ENCODE measurements at regions not wholly inside any gene's neighbourhood (a gene's known extent, or its start where the extent isn't known, plus 50 kb on each side); places are given as distances from the start of the nearest gene placed in this dataset.

DNA sequence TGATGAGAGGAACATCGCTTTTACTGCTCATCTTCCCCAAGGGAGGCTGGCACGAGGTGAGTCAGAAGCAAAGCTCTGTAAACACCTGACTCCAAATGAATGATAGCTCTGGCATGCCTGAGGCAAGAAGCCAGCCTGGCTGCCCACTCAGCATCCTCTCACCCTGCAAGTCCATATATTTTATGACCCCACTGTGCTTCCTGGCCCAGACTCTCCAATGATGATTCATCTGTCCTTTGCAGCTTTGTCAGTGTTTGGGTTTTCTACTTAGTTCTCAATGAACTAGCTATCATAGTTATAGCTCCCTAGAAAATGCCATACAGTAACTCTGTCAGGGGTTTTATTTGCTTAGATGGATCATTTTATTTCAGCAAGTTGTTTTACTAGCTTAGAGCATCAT is 52.1 kb upstream of the FSTL4 start:
- Histone ChIP-seq H3K4me3 (replicated peaks; ENCODE audit: insufficient read depth, low read length) (no peak overlapping the region), H3K27ac (replicated peaks) (no peak overlapping the region), H3K27me3 (ENCODE audit: insufficient read depth, poor library complexity, severe bottlenecking) (no peaks in the 10 kb centered on the region)
- no peak for TF ChIP-seq SPI1 (IDR thresholded peaks at IDR 0.05; ENCODE audit: borderline replicate concordance, low read depth)
- TF ChIP-seq, protein P1, sequence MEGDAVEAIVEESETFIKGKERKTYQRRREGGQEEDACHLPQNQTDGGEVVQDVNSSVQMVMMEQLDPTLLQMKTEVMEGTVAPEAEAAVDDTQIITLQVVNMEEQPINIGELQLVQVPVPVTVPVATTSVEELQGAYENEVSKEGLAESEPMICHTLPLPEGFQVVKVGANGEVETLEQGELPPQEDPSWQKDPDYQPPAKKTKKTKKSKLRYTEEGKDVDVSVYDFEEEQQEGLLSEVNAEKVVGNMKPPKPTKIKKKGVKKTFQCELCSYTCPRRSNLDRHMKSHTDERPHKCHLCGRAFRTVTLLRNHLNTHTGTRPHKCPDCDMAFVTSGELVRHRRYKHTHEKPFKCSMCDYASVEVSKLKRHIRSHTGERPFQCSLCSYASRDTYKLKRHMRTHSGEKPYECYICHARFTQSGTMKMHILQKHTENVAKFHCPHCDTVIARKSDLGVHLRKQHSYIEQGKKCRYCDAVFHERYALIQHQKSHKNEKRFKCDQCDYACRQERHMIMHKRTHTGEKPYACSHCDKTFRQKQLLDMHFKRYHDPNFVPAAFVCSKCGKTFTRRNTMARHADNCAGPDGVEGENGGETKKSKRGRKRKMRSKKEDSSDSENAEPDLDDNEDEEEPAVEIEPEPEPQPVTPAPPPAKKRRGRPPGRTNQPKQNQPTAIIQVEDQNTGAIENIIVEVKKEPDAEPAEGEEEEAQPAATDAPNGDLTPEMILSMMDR (IDR thresholded peaks at IDR 0.05; ENCODE audit: insufficient read depth, low read length): no peak
- DNase-seq (ENCODE audit: low read depth in 1 of 2, low spot score in 1 of 2): no peak

DNA sequence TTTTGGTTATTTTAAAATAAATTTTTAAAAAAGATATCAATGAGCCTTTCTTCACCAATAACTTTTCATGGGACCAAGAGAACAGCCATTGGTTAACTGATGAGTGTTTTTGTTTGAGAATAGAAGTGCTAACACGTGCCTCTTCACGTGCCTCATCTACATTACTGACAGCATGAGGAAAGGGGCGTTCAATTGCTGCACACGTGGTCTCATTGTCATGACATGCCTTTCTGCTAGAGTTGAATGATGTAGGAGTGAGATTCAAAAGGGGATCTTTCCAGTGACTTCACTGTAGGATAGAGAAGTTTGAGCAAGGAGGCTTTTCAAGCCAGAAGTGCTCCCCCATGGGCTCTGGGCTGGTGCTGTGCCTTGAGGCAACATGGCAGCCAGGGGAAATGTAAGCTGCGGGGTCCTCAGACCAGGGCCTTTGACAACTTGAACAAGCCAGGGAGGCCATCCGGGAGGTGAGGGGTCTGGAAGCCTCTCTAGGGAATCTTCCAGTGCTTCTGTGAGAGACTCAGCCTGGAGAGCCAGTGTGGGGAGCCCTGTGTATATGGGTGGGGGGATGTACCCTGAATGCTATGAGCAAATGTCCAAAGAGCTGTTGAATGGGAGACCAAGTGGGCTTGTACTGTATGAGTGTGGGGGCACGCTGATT is 51.2 kb upstream of the FSTL4 start:
- no peak for DNase-seq (ENCODE audit: low read depth in 1 of 2, low spot score in 1 of 2)
- no peaks in the 10 kb centered on the region for H3K27me3 ChIP-seq (ENCODE audit: insufficient read depth, poor library complexity, severe bottlenecking)
- TF ChIP-seq POLR2AphosphoS5 (IDR thresholded peaks at IDR 0.05; ENCODE audit: low read depth) (no peak), SPI1 (IDR thresholded peaks at IDR 0.05; ENCODE audit: borderline replicate concordance, low read depth) (no peak), GABPA (IDR thresholded peaks at IDR 0.05; ENCODE audit: low read depth) (no peak)
- TF ChIP-seq, protein P2, sequence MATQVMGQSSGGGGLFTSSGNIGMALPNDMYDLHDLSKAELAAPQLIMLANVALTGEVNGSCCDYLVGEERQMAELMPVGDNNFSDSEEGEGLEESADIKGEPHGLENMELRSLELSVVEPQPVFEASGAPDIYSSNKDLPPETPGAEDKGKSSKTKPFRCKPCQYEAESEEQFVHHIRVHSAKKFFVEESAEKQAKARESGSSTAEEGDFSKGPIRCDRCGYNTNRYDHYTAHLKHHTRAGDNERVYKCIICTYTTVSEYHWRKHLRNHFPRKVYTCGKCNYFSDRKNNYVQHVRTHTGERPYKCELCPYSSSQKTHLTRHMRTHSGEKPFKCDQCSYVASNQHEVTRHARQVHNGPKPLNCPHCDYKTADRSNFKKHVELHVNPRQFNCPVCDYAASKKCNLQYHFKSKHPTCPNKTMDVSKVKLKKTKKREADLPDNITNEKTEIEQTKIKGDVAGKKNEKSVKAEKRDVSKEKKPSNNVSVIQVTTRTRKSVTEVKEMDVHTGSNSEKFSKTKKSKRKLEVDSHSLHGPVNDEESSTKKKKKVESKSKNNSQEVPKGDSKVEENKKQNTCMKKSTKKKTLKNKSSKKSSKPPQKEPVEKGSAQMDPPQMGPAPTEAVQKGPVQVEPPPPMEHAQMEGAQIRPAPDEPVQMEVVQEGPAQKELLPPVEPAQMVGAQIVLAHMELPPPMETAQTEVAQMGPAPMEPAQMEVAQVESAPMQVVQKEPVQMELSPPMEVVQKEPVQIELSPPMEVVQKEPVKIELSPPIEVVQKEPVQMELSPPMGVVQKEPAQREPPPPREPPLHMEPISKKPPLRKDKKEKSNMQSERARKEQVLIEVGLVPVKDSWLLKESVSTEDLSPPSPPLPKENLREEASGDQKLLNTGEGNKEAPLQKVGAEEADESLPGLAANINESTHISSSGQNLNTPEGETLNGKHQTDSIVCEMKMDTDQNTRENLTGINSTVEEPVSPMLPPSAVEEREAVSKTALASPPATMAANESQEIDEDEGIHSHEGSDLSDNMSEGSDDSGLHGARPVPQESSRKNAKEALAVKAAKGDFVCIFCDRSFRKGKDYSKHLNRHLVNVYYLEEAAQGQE (IDR thresholded peaks at IDR 0.05; ENCODE audit: insufficient replicate concordance, low read depth): no peak
- TF ChIP-seq, protein P1 (IDR thresholded peaks at IDR 0.05; ENCODE audit: insufficient read depth, low read length): no peak
- H3K27ac ChIP-seq (replicated peaks): no peak overlapping the region
- no peak overlapping the region for H3K4me3 ChIP-seq (replicated peaks; ENCODE audit: insufficient read depth, low read length)

DNA sequence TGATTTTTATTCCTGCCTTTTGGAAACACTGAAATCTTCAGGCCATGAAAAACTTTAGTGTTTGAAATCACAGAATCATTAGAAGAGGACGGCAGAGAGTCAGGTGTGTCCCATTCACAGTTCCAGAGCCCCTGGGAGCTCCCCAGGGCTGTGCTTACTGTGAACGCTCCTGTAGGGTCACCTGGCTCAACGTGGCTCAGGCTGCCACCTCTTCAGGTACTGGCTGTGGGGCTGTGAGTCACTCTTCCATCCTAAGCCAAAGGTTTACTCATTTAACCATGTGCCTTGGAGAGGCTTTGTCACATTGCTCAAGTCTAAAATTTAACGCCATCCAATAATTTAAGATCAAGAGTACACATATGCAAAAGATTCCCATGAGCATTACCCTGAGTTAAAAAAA is 50.2 kb upstream of the FSTL4 start:
- no peak for DNase-seq (ENCODE audit: low read depth in 1 of 2, low spot score in 1 of 2)
- Histone ChIP-seq H3K27ac (replicated peaks) (no peak overlapping the region), H3K4me3 (replicated peaks; ENCODE audit: insufficient read depth, low read length) (no peak overlapping the region), H3K27me3 (ENCODE audit: insufficient read depth, poor library complexity, severe bottlenecking) (no peaks in the 10 kb centered on the region)
- no peak for TF ChIP-seq SPI1 (IDR thresholded peaks at IDR 0.05; ENCODE audit: borderline replicate concordance, low read depth)
- no peak for TF ChIP-seq GABPA (IDR thresholded peaks at IDR 0.05; ENCODE audit: low read depth)
- TF ChIP-seq, protein P2 (IDR thresholded peaks at IDR 0.05; ENCODE audit: insufficient replicate concordance, low read depth): no peak
- TF ChIP-seq POLR2AphosphoS5 (IDR thresholded peaks at IDR 0.05; ENCODE audit: low read depth): no peak
- TF ChIP-seq, protein P1 (IDR thresholded peaks at IDR 0.05; ENCODE audit: insufficient read depth, low read length): no peak

Measured in HL-60 (cell line).